Body of pancreas (tissue), 4 donors: ENCODE measurements at regions not wholly inside any gene's neighbourhood (a gene's known extent, or its start where the extent isn't known, plus 50 kb on each side); places are given as distances from the start of the nearest gene placed in this dataset.

ENCODE experiments used
- POLR2A ChIP-seq, 3 donors: fragments of 450-650 bp; IDR thresholded peaks; one replicate each; pipeline ENCODE4 v1.6.1; 2016; ENCODE audit warnings: antibody characterized with exemption in 3 of 3, mild to moderate bottlenecking in 2 of 3
- TF ChIP-seq, protein P1 (sequence below), 7 experiments: fragments of 450-650 bp in 4 of 7; fragments of 200-600 bp in 3 of 7; sonication (generic) in 3 of 7; IDR thresholded peaks; one replicate each; pipeline ENCODE4 v1.5.1; 2016 to 2019; ENCODE audit warnings: antibody characterized with exemption in 7 of 7

DNA sequence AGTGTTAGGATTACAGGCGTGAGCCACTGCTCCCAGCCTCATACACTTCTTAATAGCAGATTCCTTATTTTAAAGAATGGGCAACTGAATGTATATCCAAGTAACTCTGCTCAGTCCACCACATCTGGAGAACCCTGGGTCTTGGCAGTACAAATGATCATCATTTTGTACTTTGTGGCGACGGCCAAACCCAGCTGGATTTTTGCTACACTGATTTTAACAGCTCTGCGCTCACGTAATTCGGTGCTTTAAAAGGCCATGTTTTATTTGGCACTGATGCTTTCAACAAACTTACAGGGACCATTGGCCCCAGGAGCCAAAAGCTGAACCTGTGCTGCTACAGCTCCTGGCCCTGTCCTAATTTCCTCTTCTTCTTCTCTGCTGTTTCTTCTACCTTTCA, 60.8 kb upstream of the PDE3B start:
- TF ChIP-seq, protein P1, sequence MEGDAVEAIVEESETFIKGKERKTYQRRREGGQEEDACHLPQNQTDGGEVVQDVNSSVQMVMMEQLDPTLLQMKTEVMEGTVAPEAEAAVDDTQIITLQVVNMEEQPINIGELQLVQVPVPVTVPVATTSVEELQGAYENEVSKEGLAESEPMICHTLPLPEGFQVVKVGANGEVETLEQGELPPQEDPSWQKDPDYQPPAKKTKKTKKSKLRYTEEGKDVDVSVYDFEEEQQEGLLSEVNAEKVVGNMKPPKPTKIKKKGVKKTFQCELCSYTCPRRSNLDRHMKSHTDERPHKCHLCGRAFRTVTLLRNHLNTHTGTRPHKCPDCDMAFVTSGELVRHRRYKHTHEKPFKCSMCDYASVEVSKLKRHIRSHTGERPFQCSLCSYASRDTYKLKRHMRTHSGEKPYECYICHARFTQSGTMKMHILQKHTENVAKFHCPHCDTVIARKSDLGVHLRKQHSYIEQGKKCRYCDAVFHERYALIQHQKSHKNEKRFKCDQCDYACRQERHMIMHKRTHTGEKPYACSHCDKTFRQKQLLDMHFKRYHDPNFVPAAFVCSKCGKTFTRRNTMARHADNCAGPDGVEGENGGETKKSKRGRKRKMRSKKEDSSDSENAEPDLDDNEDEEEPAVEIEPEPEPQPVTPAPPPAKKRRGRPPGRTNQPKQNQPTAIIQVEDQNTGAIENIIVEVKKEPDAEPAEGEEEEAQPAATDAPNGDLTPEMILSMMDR (IDR thresholded peaks at IDR 0.05): no peak
- no peak for TF ChIP-seq POLR2A (IDR thresholded peaks at IDR 0.05)
